Renal cortex interstitium (tissue), 11 donors: ENCODE measurements at regions not wholly inside any gene's neighbourhood (a gene's known extent, or its start where the extent isn't known, plus 50 kb on each side); places are given as distances from the start of the nearest gene placed in this dataset.
"Not testable (repeated sequence)": the region's sequence is repeated elsewhere in the genome, so short reads cannot be mapped to it uniquely, and the experiment has no call there.

Experiments used
- DNase-seq, 11 donors: peaks; one replicate each; pipeline ENCODE4 v3.0.0-alpha.2; 2013; ENCODE audit warnings: low read depth in 9 of 11, low spot score in 4 of 11; ENCODE audit errors: extremely low read depth in 1 of 11

- DNase-seq = not testable (repeated sequence)
Measured at GRCh38 chr15:24260407-24260806, 415.2 kb upstream of the NPAP1 start.

DNA sequence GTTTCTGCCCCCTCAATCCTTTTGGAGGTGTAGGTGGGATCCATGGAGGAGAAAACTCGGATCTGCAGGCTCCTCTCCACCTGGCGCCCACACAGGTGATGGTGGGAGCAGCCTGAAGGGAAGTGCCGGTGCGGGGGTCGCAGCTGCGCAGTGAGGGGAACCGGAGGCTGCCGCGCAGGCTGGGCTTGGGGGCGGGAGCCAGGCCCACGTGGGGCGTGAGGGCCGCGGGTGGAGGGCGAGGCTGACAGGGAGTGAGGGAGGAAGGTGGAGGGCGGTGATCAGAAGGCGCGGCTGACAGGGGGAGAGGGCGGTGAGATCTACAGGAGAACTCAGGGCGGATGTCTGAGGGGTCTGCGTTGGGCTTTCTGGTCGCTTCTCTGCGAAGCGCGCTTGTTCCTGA is 414.7 kb upstream of the NPAP1 start:
- DNase-seq = not testable (repeated sequence)

- not testable (repeated sequence) for DNase-seq
Measured at GRCh38 chr15:24268536-24269165, 406.9 kb upstream of the NPAP1 start.

- no peak for DNase-seq
Measured at GRCh38 chr15:24269166-24269571, 406.4 kb upstream of the NPAP1 start.

DNA sequence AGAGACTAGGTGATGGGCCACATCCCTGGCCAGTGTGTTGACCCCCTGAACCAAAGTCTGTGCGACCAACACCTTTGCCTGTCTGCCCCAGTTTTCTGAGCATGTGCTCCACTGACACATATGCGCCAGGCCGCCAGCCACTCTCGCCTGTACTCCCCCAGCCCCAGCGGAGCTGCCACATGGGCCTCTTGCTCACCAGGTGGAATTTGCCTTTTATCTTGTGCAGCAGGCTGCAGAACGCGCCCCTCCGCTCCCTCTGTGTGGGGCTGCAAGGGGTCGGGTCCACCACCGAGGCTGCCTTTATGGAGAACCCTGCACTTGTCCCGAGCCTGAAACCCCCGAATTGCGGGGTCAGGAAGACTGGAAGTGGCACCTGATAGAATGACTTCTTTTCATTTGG is 405.7 kb upstream of the NPAP1 start:
- DNase-seq = no peak

- DNase-seq = not testable (repeated sequence)
Measured at GRCh38 chr15:24271496-24272244, 403.9 kb upstream of the NPAP1 start.

DNA sequence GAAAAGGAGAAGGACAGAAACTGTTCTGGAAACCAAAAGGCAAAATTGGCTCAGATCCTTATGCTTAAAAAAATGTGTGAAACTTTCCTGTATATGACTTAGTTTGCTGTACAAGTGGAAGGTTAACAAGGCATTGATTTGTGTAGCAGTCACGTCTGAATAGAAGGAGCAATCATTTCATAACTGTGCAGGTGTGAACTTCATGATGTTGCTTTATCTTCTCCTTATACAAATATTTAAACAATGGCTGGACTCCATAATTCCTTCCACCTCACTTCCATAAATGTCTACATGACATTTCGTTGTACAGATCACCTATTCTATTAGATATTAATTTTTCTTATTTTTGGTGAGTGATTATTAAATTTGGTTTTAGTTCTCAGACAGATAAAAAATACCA is 382.7 kb upstream of the NPAP1 start:
- DNase-seq = no peak

GRCh38 chr15:24300804-24301368 is 374.7 kb upstream of the NPAP1 start:
- not testable (repeated sequence) for DNase-seq

DNA sequence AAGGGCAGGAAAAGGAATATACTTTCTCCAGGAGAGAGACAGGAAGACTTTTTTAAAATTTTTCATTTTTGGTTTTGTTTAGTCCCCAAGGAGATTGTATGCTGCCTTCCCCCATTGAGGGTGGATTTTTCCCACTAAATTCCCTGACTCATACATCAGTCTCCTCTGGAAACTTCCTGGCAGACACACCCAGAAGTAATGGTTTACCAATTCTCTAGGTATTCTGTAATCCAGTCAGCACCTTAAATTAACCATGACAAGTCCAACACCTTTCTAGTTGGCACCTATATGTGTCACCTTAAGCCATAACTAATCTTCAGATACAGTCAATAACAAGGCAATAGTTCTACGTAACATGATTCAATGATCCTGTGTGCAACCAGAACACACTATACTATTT is 373.6 kb upstream of the NPAP1 start:
- not testable (repeated sequence) for DNase-seq

GRCh38 chr15:24304747-24305146 is 370.8 kb upstream of the NPAP1 start:
- not testable (repeated sequence) for DNase-seq

DNA sequence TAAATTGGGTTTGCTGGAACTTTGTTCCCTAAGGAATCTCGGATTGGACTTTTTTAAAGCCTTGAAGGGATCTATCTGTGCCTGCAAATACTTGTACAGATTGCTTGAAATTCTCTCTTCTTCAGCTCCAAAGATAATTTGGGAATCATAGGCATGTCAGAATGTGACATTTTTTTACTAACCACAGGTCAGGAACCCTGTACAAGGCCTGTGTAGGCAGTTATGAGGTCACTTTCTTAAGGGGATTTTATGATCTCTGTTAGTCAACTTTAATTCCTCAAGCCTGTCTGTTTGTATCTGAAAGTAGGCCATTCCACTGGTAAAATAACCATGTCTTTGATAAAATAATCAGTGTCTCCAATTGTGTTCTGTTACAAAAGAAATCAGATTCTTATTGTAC is 369.9 kb upstream of the NPAP1 start:
- not testable (repeated sequence) for DNase-seq

DNA sequence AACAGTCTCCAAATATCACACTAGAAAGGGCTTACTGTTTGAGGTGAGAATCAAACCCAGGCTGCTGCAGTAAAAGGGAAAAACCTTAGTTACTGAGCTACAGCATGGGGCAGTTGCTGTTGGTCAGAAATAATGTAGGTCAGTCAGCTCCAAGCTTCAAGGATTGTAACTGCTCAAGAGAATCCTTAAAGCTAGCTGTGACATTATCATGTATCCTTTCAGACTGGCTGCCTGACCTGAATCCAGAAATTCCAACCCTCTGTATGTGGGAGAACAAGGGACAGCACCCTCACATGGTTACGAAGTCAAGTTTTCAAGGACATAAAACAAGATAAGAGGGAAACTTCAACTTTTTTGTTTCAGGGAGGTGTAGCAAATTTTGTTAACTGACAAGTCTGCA is 365.9 kb upstream of the NPAP1 start:
- DNase-seq = not testable (repeated sequence)

- not testable (repeated sequence) for DNase-seq
Measured at GRCh38 chr15:24311692-24312091, 363.9 kb upstream of the NPAP1 start.

DNA sequence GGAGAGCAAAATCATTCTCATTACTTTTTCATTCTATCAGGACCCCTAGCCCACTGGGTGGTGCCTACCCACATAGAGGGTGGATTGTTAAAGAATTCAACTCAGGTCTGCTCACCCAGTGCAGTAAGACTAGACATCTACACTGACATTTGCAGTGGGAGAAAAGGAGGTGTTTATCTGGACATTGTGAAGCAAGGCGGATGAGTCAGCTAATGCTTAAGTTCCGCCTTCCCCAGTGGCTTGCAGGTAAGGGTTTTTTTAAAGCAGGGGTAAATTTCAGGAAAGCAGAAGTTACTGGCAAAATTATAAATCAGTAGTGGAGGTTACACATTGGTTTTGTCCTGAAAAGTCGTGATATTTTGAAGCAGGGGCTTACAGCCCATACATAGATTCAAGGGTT is 359.2 kb upstream of the NPAP1 start:
- DNase-seq = not testable (repeated sequence)

DNA sequence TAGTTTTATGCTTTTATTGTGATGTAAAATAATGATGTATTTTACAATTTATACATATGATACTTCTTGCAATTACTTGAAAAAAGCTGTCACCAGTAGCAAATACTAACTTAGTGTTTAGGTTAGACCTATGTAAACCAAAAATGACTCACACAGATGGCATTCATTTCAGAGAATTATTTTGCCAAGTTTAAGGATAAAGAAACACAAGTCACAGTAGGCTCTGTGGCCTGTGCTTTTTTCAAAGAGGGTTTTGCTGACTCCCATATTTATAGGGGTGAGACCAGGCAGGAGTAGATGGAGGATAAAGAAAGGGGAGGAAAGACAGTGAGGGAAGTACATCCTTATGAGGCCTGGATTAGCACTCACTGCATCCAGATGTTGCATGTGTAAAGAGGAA is 356.6 kb upstream of the NPAP1 start:
- no peak for DNase-seq

DNA sequence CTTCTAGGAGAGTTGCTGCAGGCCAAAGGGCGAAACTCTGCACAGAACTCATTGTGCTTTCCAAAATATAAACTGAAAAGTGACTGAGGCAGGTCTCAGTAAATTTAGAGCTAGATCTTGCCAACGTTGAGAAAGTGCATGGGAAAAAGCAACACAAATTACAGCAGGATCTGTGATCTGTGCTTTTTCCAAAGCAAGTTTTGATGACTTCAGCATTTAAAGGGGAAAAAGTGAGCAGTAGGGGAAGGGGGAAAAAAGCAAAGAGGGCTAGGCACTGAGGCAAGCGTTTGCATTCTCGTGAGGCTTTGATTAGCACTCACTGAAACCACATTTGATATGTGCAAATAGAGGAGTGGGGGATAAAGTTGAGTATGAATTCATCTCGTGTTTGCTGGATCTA is 351.5 kb upstream of the NPAP1 start:
- DNase-seq = not testable (repeated sequence)

DNA sequence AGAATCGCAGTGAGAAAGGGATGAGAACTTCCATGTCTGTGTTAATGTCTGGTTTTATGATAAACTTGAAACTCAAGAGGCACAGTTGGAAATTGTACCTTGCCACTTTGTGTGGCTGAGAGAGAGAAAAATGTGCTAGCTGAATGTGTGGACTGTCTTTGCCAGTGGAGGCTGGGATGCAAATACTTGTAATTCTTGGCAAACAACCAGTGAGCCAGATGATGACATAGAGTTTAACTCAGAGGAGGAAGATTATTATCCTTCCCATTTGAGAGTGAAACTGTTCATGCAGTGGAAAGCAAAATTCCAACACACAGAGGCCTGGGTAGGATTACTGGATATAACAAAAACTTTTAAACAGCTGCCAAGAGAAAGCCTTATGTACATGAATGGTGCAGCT is 349.1 kb upstream of the NPAP1 start:
- peak in 5 of 11 donors; percentile 1 to 28 (median 2) for DNase-seq

DNA sequence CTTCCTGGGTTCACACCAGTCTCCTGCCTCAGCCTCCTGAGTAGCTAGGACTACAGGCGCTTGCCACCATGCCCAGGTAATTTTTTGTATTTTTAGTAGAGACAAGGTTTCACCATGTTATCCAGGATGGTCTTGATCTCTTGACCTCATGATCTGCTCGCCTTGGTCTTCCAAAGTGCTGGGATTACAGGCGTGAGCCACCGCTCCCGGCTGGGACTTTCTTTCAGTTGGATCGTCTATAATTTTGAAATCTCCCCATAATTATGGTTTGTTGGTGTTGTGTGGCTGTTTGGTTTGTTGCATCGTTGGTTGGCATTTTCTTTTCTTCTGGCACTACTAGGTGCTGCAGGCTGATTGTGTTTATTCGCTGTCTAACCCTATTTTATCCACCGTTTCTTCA is 343.6 kb upstream of the NPAP1 start:
- DNase-seq = not testable (repeated sequence)

DNA sequence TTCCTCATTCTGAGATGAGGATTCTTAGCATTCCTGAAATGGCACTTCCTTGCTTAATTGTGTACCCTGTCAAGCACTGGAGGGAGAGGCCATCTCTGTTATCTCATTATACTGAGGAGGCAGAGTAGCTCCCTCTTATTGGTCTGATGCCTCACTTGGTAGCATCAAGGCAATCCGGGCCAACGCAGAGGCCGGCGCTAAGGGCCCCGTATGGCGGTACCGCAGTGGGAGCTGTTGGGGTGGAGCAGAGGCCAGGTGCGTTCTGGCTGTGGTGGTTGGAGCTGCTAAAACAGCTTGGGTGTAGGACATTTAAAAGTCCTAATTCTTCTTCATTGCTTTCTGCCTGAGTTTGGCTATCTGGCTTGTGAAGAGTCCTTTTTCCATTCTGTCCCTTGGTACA is 333.7 kb upstream of the NPAP1 start:
- DNase-seq = not testable (repeated sequence)

GRCh38 chr15:24352777-24353176 is 322.8 kb upstream of the NPAP1 start:
- not testable (repeated sequence) for DNase-seq
